ENCODE measurements at regions not wholly inside any gene's neighbourhood (a gene's known extent, or its start where the extent isn't known, plus 50 kb on each side); places are given as distances from the start of the nearest gene placed in this dataset.

GRCh38 chr11:45741032-45741431, 63.9 kb upstream of the SLC35C1 start (continued):
- TF ChIP-seq CTCF (IDR thresholded peaks at IDR 0.05; ENCODE audit: control extremely low read depth in 1 of 3, insufficient read depth in 1 of 3, low read depth in 1 of 3, low read length in 3 of 3) = no peak
